Stomach smooth muscle (tissue), 2 donors: ENCODE measurements at regions not wholly inside any gene's neighbourhood (a gene's known extent, or its start where the extent isn't known, plus 50 kb on each side); places are given as distances from the start of the nearest gene placed in this dataset.

Experiments used
- H3K27ac ChIP-seq: one replicate; pipeline ENCODE4 v1.7.0; 2013; ENCODE audit warnings: mild to moderate bottlenecking, low read length, inconsistent platforms
- H3K27me3 ChIP-seq, 2 donors: one replicate each; pipeline ENCODE4 v1.7.0; 2013; ENCODE audit warnings: low read length in 2 of 2; ENCODE audit not compliant: insufficient read depth in 2 of 2, control insufficient read depth in 1 of 2
- H3K36me3 ChIP-seq, 2 donors: one replicate each; pipeline ENCODE4 v1.7.0; 2013; ENCODE audit warnings: low read length in 2 of 2; ENCODE audit not compliant: control insufficient read depth in 2 of 2, insufficient read depth in 2 of 2
- H3K4me1 ChIP-seq: one replicate; pipeline ENCODE4 v1.7.0; 2013; ENCODE audit warnings: low read length; ENCODE audit not compliant: control insufficient read depth, insufficient read depth
- H3K4me3 ChIP-seq, 2 donors: one replicate each; pipeline ENCODE4 v1.7.0; 2013; ENCODE audit warnings: low read length in 2 of 2
- H3K9ac ChIP-seq, 2 donors: one replicate each; pipeline ENCODE4 v1.7.0; 2013; ENCODE audit warnings: low read length in 2 of 2, mild to moderate bottlenecking in 1 of 2
- H3K9me3 ChIP-seq, 2 donors: one replicate each; pipeline ENCODE4 v1.7.0; 2013; ENCODE audit warnings: low read length in 2 of 2; ENCODE audit not compliant: control insufficient read depth in 2 of 2
- donor health status: healthy.
- donor health status: Pancreatic carcinoma.

DNA sequence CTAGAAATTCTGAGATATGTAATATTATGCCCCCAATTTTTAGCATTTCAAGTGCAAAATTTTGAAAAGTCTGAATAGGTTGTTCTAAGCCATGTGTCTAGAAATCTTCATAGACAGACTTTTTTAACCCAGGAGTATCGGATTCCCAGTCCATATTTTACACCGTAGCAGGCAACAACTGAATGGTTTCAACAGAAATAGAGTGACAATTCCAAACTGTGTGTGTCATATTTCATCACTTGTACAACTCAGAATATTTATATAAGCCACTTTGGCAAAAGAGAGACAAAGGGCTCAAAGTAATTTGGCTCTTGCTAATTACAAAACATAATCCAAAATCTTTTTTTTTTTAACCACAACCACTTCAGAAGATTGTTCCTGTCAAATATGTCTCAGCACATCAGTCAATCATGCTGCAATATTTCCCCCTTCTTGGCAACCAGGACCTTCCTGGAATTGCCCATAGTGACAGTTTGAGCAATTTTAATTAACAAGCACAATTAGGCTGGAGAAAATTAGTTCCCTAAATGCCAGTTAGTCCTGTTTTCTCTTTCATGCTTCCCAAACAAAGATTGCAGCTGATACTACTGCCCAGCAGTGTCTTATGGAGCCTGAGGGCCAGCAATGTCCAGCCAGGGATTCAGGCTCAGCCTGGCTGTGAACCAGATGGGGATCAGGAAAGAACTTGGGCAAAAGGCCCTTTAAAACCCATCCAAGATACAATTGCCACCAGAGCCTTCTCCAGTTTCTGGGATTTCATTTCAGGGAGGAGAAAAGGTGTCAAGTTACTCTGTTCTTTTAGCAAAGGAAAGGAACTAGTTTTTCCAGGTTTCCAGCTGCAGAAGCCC, 533.3 kb upstream of the GHITM start:
- no peak overlapping the region for H3K4me3 ChIP-seq
- H3K27me3 ChIP-seq: no peaks in the 10 kb centered on the region
- H3K4me1 ChIP-seq: no peaks in the 10 kb centered on the region
- H3K27ac ChIP-seq: no peak overlapping the region
- H3K9me3 ChIP-seq: peaks cover 0 to 3% of the 10 kb centered on the region in 2 donors
- no peaks in the 10 kb centered on the region for H3K36me3 ChIP-seq
- no peak overlapping the region for H3K9ac ChIP-seq

DNA sequence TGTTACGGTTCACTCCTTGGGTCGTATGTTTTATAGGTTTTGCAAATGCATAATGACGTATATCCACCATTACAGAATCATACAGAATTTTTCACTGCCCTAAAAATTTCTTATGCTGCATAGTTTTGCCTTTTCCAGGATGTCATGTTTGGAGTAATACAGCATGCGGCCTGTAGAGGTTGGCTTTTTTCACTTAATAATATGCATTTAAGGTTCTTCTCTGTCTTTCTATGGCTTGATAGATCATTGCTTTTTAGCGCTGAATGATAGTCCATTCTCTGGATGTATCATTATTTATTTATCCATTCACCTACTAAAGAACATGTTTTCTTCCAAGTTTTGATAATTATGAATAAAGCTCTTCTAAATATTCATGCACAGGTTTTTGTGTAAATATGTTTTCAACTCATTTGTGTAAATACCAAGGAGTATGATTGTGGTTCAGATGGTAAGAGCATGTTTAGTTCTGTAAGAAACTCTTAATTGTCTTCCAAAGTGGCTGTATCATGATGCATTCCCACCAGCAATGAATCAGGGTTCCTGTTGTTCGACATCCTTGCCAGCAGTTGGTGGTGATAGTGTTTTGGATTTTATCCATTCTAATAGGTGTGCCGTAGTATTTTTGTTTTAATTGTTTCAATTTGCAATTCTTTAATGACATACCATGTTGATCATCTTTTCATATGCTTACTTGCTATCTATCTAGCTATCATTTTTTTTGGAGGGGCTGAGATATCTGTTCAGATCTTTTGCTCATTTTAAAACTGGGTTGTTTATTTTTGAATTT, 531.2 kb upstream of the GHITM start:
- no peaks in the 10 kb centered on the region for H3K4me1 ChIP-seq
- no peaks in the 10 kb centered on the region for H3K9me3 ChIP-seq
- no peaks in the 10 kb centered on the region for H3K36me3 ChIP-seq
- H3K9ac ChIP-seq: no peak overlapping the region
- H3K27me3 ChIP-seq: no peaks in the 10 kb centered on the region
- no peak overlapping the region for H3K4me3 ChIP-seq
- H3K27ac ChIP-seq: no peak overlapping the region

- no peak overlapping the region for H3K9ac ChIP-seq
- H3K4me1 ChIP-seq: no peaks in the 10 kb centered on the region
- no peak overlapping the region for H3K4me3 ChIP-seq
- no peaks in the 10 kb centered on the region for H3K27me3 ChIP-seq
- no peaks in the 10 kb centered on the region for H3K36me3 ChIP-seq
- H3K27ac ChIP-seq: no peak overlapping the region
- H3K9me3 ChIP-seq: no peaks in the 10 kb centered on the region
These were observed 527.3 kb upstream of the GHITM start for GRCh38 chr10:83612050-83612449.

DNA sequence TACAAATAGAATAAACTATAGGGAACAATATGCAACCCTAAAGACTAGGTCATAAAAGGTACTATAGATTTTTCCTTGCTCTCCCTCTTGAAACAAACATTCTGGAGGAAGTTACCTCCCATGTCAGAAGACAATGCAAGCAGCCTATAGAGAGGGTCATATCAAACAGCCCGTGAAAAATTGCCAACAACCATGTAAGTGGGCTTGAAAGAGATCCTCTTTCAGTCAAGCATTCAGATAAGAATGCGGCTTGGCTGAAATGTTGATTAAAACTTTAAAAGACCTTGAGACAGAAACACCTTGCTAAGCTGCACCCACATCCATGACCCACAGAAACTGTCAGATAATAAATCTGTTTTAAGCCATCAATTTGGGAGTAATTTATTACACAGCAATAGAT, 526.6 kb upstream of the GHITM start:
- Histone ChIP-seq H3K27ac (no peak overlapping the region), H3K4me3 (no peak overlapping the region), H3K9me3 (no peaks in the 10 kb centered on the region), H3K27me3 (no peaks in the 10 kb centered on the region), H3K4me1 (no peaks in the 10 kb centered on the region), H3K9ac (no peak overlapping the region), H3K36me3 (no peaks in the 10 kb centered on the region)

GRCh38 chr10:83617172-83617571, 522.1 kb upstream of the GHITM start:
- Histone ChIP-seq H3K27me3 (no peaks in the 10 kb centered on the region), H3K27ac (no peak overlapping the region), H3K9me3 (no peaks in the 10 kb centered on the region), H3K4me3 (no peak overlapping the region), H3K36me3 (no peaks in the 10 kb centered on the region), H3K9ac (no peak overlapping the region), H3K4me1 (no peaks in the 10 kb centered on the region)

DNA sequence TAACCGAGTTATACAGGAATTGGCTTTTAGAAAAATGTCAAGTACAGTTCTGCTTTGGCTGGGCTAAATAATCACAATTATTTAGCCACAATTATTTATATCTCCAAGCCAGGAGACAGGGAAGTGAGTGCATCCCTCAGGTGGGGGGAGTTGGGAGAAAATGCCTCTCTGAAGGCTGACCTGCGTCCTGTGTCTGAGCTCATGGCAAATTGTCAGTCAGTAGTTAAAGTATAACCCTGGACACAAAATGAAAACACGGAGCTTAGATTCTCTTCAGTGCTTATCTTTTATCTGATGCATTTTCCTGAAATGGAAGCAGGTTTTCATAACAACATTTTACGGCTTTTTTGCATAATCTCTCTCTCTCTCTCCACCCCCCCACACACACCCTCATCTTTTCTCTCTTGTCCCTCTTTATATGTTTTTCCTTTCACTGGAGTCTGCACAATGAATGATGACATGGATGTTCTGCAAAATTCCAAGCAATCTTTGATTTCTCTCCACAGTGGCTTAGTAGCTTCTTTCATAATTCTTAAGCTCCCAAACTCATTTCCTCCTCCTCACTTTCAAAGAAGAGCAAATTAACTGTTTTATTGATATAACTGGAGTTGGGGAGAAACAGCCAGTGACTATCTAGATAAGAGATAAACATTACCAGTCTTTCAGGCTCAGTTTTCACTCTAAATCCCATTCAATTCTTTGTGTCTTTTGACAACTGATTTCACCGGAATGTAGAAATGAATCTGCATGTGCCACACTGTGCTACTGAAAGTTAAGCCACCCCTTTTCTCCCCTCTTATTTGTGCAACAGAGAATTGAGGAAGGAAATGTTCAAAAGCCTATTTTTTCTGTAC, 521.4 kb upstream of the GHITM start:
- Histone ChIP-seq H3K9ac (no peak overlapping the region), H3K36me3 (no peaks in the 10 kb centered on the region), H3K4me1 (no peaks in the 10 kb centered on the region), H3K4me3 (no peak overlapping the region), H3K27ac (no peak overlapping the region), H3K9me3 (no peaks in the 10 kb centered on the region), H3K27me3 (no peaks in the 10 kb centered on the region)

DNA sequence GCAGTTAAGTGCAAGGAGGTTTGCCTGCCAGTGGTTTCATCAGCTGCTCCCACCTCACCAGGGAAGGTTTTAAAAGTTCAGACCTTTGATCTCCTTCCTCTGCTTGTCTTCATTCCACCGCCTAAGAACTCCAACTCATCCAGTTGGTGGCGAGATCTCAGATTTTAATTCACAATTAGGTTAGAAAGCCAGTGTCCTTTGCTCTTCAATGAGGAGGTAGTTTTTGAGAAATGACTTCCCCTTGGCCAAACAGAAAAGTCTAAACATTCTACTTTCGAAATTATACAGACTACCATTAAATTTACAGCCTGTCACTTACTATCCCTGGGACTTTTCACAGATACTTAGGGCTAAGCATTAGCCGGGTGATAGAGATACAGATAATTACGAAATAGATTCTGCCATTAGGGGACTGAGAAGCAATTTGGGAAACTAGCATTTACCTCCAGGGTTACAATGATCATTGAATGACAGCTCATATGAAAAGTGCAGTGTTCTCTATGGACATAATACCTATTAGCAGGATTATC, 513.4 kb upstream of the GHITM start:
- Histone ChIP-seq H3K36me3 (no peaks in the 10 kb centered on the region), H3K4me1 (no peaks in the 10 kb centered on the region), H3K9me3 (no peaks in the 10 kb centered on the region)

DNA sequence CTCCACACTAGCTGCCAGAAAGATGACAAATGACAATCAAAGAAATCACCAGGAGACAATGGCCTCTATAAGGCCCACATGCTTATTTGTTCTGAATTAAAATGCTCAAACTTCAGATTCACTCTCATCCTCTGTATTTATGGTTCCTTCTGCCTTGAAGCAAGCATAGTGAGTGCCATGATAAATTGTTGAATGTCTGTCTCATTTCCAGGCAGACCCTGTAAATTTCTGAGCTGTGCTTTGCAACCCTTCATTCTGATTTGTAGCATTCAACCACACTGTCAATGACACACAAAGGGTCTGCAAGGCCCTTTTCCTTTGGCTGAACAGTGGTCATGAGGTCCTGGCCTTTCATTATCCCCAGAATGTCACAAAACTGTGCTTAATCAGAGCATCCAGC, 506.6 kb upstream of the GHITM start:
- Histone ChIP-seq H3K9me3 (no peaks in the 10 kb centered on the region), H3K36me3 (no peaks in the 10 kb centered on the region), H3K4me1 (no peaks in the 10 kb centered on the region), H3K27me3 (no peaks in the 10 kb centered on the region), H3K4me3 (no peak overlapping the region), H3K27ac (no peak overlapping the region), H3K9ac (no peak overlapping the region)

More for the DNA sequence above, 513.4 kb upstream of the GHITM start:
- no peaks in the 10 kb centered on the region for H3K27me3 ChIP-seq
- H3K9ac ChIP-seq: no peak overlapping the region
- no peak overlapping the region for H3K27ac ChIP-seq
- H3K4me3 ChIP-seq: no peak overlapping the region

- no peaks in the 10 kb centered on the region for H3K4me1 ChIP-seq
- no peaks in the 10 kb centered on the region for H3K36me3 ChIP-seq
- H3K9me3 ChIP-seq: no peaks in the 10 kb centered on the region
These were observed 505.8 kb upstream of the GHITM start for GRCh38 chr10:83633547-83633946.

DNA sequence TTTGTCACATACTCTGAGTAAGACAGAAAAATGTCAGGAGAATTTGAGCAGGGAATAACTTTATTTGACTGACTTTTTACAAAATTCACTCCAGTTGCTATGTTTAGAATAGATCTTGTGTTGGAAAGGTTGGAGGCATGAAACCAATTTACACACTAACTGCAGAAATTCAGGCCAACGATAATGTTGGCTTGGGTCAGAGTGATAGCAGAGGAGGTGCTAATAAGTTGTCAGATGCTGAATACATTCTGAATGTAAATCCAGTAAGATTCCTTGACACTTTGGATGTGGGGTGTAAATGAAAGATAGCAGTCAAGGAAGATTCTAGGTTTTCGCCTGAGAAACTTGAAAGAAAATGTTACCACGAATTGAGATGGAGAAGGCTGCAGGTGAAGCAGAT, 502.5 kb upstream of the GHITM start:
- H3K9me3 ChIP-seq: no peaks in the 10 kb centered on the region
- H3K4me3 ChIP-seq: no peak overlapping the region
- no peak overlapping the region for H3K9ac ChIP-seq
- H3K27me3 ChIP-seq: no peaks in the 10 kb centered on the region
- H3K27ac ChIP-seq: no peak overlapping the region
- H3K4me1 ChIP-seq: no peaks in the 10 kb centered on the region
- no peaks in the 10 kb centered on the region for H3K36me3 ChIP-seq

More at GRCh38 chr10:83633547-83633946, 505.8 kb upstream of the GHITM start:
- no peak overlapping the region for H3K4me3 ChIP-seq
- no peak overlapping the region for H3K9ac ChIP-seq
- H3K27ac ChIP-seq: no peak overlapping the region
- no peaks in the 10 kb centered on the region for H3K27me3 ChIP-seq
